ENCODE measurements at regions not wholly inside any gene's neighbourhood (a gene's known extent, or its start where the extent isn't known, plus 50 kb on each side); places are given as distances from the start of the nearest gene placed in this dataset.

GRCh38 chr3:68448510-68449383 is 483.6 kb downstream of the TAFA4 start:
- DNase-seq, result no peak

- no peak for DNase-seq
Observed at GRCh38 chr3:68447885-68448284, 484.5 kb downstream of the TAFA4 start.

GRCh38 chr3:68441054-68441453 is 491.3 kb downstream of the TAFA4 start:
- DNase-seq, result no peak

- no peak for DNase-seq
Observed at GRCh38 chr3:68436619-68437401, 495.5 kb downstream of the TAFA4 start.

GRCh38 chr3:68428495-68428894 is 503.9 kb downstream of the TAFA4 start:
- no peak for DNase-seq

- no peak for DNase-seq
Observed at GRCh38 chr3:68424796-68425460, 507.4 kb downstream of the TAFA4 start.

- no peak for DNase-seq
Observed at GRCh38 chr3:68408626-68409025, 523.7 kb downstream of the TAFA4 start.

GRCh38 chr3:68403741-68404140 is 528.6 kb downstream of the TAFA4 start:
- DNase-seq, result no peak

GRCh38 chr3:68402235-68402918 is 530.0 kb downstream of the TAFA4 start:
- DNase-seq, result no peak

GRCh38 chr3:68378631-68379030 is 553.7 kb downstream of the TAFA4 start:
- no peak for DNase-seq

- no peak for DNase-seq
Observed at GRCh38 chr3:68373727-68374126, 558.6 kb downstream of the TAFA4 start.

- DNase-seq, result no peak
Observed at GRCh38 chr3:68363796-68364195, 568.6 kb downstream of the TAFA4 start.

GRCh38 chr3:68360492-68360891 is 571.9 kb downstream of the TAFA4 start:
- DNase-seq, result no peak

- DNase-seq, result no peak
Observed at GRCh38 chr3:68345781-68346180, 586.6 kb downstream of the TAFA4 start.

- DNase-seq, result no peak
Observed at GRCh38 chr3:68342426-68342825, 589.9 kb downstream of the TAFA4 start.

- no peak for DNase-seq
Observed at GRCh38 chr3:68336042-68336441, 596.3 kb downstream of the TAFA4 start.

- no peak for DNase-seq
Observed at GRCh38 chr3:68334367-68334986, 597.9 kb downstream of the TAFA4 start.

GRCh38 chr3:68328049-68328448 is 604.3 kb downstream of the TAFA4 start:
- no peak for DNase-seq

- no peak for DNase-seq
Observed at GRCh38 chr3:68315964-68316363, 616.4 kb downstream of the TAFA4 start.

- DNase-seq, result no peak
Observed at GRCh38 chr3:68315546-68315945, 616.8 kb downstream of the TAFA4 start.

- DNase-seq, result no peak
Observed at GRCh38 chr3:68306571-68306970, 625.8 kb downstream of the TAFA4 start.

- DNase-seq, result no peak
Observed at GRCh38 chr3:68295457-68295856, 636.9 kb downstream of the TAFA4 start.
